DMS114 treated with DMSO at 0.1 percent for 48 hours (cell line): ENCODE measurements at regions not wholly inside any gene's neighbourhood (a gene's known extent, or its start where the extent isn't known, plus 50 kb on each side); places are given as distances from the start of the nearest gene placed in this dataset.
"Not testable (repeated sequence)": the region's sequence is repeated elsewhere in the genome, so short reads cannot be mapped to it uniquely, and the experiment has no call there.

Experiments used
- DNase-seq: peaks from one replicate; lab custom pipeline; 2025; ENCODE audit not compliant: unreplicated experiment; lab: John Stamatoyannopoulos, UW

DNA sequence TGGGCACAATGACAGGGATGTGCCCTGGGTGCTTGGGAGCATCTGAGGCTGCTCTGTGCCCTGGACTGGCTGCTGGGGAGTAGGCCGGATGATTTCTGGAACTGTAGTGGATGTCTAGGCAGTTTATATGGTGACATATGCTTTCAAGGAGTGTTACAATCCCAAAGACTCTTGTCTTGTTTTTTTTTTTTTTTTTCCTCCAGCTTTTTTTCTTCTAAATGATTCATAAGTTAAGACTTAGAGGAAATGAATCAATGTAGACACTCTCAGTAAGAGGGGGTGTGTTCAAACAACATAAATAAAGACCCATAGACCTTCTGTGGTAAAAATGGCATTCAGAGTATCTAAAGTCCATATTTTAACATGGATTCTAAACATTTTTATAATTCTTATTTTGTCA is 706.1 kb upstream of the GOLIM4 start:
- no peak for DNase-seq

DNA sequence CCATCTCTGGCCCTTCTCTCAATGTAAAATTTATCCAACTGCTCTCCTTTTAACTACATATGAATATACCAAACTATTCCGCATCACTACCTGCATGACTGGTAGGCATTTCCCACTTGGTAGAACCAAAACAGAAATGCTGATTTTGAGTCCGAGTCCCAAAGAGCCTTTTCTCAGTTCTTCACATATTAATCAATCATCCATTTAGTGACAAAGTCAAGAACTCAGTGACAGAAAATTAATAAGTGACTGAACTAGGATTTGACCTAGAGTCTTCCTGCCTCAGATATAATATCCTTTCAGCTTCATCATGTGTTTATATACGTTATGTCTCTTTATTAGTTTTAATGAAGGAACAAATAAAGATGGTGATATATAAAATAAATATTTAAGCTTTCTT is 700.6 kb upstream of the GOLIM4 start:
- no peak for DNase-seq

- no peak for DNase-seq
These were observed 698.7 kb upstream of the GOLIM4 start for GRCh38 chr3:168794427-168794826.

- no peak for DNase-seq
These were observed 686.5 kb upstream of the GOLIM4 start for GRCh38 chr3:168782193-168782592.

DNA sequence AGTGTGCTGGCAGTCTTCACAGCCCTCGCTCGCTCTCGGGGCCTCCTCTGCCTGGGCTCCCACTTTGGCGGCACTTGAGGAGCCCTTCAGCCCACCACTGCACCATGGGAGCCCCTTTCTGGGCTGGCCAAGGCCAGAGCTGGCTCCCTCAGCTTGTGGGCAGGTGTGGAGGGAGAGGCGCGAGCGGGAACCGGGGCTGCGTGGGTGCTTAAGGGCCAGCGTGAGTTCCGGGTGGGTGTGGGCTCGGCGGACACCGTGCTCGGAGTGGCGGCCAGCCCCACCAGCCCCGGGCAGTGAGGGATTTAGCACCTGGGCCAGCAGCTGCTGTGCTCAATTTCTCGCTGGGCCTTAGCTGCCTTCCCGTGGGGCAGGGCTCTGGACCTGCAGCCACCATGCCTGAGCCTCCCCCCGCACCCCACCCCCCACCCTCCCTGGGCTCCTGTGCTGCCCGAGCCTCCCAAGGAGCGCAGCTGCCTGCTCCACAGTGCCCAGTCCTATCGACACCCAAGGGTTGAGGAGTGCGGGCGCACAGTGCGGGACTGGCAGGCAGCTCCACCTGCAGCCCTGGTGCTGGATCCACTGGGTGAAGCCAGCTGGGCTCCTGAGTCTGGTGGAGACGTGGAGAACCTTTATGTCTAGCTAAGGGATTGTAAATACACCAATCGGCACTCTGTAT is 684.4 kb upstream of the GOLIM4 start:
- DNase-seq = not testable (repeated sequence)

DNA sequence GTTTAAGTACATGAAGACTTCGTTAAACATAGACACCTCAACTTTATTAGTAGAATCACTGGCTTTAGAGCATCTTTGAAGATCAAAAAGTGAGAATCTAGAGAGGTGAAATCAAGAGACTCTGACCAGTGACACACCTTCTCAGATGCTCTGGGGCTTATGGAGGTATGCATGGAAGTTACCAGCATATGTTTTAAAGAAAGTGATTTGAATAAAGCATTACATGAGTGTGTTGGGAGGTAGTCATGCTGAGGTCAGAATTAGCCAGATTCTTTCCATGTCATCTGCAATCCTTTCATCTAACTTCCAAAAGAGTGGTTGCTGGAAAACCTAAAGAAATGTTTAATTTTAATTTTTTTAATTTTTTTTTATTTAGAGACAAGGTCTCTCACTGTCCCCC is 658.0 kb upstream of the GOLIM4 start:
- no peak for DNase-seq

DNA sequence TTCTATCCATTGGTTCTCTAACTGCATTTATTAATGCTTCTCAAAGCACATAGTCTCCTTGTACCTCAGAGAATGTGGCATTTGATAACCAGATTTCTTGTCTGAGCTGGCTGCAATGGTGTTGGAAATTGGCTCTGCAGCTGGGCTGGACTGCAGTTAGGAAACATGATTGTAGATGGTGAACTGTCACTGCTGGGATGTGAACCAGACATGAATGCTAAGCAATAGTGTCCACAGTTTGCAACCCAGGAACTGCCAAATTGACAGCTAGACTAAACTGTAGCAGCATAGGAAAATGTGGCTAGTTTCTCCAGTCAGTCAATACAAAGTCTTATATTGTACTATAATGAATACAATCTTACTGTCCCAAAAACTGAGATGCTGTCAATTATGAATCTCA is 656.6 kb upstream of the GOLIM4 start:
- no peak for DNase-seq

DNA sequence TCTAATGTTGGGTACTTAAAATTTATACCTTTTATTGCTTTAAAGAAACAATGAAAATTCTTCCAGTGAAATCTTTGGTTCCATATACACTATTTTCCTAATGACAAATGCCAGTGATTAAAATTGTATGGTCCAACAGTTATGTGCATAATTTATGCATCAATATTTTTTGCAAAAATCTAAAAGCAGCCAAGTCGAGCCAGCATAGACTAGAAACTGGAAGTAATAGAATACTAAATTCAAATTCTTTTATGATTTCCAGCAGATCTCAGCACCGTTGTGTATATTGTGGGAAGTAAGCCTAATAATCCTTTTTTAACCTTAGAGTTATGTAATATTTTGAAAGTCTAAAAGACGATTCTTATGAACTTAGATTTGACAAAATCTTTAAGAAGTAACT is 652.0 kb upstream of the GOLIM4 start:
- no peak for DNase-seq

DNA sequence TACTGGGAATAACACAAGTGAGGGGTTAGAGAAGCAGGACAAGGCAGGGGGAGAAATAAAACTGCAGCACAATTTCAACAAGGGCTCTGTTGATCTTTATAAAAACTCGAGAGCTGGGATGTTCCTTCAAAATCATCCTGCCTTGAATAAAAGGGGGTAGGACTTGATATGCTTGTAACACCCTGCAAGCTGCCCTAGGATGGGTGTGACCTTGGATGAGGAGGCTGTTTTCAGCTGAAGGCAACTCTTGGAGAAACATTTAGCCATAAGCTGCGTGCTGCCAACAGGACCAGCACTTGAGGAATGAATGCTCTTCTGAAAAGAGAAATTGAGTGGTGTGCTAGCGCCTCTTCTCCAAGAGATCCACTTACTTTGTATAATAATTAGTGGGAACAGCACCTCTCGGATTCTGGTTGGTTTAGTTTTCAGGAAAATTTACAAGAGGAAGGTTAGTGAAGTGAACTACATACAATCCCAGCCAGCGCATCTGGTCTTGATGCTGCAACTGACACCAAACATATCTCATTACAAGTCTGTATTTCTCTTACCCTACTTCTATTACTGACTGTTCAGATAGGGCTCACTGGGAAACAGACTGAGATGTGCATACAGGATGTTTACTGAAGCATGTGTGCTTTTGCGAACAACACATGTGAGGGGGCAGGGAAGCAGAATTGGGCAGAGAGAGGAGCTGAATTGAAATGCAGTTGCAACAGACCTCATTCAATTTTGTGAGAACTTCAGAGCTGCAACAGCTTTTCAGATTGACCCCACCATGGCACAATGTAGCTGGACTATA is 643.0 kb upstream of the GOLIM4 start:
- no peak for DNase-seq

- DNase-seq = no peak
These were observed 640.5 kb upstream of the GOLIM4 start for GRCh38 chr3:168736202-168736601.

DNA sequence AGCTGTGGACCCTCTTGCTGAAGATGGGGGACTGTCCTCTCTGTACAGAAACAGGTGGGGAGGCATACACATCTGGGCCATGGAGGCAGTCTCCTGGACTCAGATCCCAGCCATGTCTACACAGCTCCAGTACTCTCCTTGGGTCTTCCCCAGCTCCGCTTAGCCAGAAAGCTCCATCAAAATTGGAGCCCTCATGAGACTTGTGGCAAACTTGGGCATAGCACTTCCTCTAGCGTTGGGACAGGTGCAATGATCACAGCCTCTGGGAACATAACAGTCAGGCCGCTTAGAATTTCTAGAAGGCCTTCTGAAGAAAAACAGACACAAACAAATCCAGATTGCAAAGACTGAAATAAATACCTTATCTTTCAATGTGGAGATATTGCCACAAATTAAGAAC is 634.3 kb upstream of the GOLIM4 start:
- no peak for DNase-seq

DNA sequence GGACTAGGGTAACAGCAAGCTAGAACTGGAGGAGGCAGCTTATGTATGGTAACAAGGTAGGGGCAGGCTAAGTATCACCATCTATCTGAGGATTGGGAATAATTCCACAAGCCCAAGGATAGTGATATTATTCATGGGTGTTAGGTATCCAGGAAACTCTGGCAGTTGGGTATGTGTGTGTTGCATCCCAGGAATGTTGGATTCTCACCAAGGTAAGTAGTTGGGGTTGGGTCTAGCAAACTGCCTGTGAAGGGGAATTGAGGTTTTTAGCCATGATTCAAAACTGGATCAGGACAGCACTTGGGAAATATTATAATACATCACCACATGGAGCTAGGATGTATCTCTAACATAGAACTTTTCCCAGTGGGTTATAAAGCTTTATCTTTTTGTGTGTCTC is 626.4 kb upstream of the GOLIM4 start:
- no peak for DNase-seq

GRCh38 chr3:168714609-168715240 is 619.0 kb upstream of the GOLIM4 start:
- no peak for DNase-seq

DNA sequence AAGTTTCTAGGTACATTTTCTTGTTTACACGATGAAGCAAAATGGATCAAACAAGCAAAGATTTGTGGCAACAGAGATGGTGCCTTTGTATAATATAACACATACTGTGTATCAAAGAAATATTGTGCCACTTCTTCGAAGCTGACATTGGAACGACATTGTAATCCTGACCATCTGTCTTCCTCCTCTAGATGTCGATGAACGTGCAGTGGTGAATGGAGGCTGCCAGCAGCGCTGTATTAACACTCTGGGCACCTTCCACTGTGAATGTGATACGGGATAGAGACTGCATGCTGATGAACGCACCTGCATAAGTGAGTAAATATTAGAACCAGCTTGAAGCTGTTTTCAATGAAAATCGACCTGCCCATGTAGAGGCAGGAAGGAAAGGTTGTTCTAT is 613.3 kb upstream of the GOLIM4 start:
- DNase-seq = no peak

DNA sequence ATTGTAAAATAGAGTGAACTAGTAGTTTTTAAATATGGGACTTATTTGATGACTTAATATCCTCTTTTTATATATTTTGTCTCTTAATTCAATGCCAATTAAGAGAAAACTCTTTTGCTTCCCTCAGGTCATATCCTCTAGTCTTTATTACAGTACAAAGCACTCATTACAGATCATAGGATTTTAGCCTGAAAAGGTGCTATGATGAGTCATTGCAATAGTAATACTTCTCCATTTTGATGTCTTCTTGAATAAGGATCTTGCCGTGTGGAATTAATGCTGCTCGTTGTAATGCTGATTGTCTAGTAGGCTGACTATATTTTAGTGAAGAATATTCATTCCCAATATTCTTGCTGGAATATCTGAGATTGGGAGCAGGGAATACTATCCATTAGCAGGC is 612.2 kb upstream of the GOLIM4 start:
- no peak for DNase-seq

GRCh38 chr3:168705412-168705811 is 609.7 kb upstream of the GOLIM4 start:
- no peak for DNase-seq

DNA sequence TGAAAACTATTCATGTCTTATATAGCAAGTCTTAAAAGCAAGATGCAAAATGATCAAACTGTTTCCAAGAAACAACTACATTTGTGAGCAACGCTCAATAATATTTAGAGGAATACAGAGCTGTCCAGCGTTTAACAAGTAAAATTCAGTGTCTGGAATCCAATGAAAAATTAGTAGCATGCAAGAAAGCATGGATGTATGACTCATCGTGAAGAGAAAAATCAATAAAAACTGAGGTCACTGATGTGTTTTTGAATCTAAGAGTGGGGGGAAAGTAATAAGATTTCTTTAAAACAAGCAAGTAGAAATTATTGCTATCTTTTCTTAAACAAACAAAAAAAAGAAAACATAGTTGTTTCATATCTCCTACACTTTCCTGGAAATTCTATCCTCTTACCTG is 600.3 kb upstream of the GOLIM4 start:
- DNase-seq = no peak

- no peak for DNase-seq
These were observed 598.1 kb upstream of the GOLIM4 start for GRCh38 chr3:168693870-168694269.

DNA sequence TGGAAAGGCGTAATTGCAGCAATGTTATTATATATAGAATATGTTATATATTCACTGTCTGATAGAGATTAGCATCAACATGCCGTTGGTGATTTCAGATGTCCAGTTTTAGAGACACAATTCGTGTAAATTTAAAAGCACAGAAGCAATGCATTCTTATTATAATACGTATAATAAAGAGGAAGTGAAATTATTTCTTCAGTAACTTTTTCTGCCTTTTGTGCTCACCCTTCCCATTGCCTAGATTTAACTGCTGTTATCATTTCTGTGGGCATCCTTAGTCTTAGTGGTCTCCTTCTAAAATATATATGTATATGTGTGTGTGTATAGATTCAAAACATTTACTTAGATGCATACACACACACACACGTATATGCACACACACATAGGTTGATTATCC is 592.5 kb upstream of the GOLIM4 start:
- DNase-seq = no peak

DNA sequence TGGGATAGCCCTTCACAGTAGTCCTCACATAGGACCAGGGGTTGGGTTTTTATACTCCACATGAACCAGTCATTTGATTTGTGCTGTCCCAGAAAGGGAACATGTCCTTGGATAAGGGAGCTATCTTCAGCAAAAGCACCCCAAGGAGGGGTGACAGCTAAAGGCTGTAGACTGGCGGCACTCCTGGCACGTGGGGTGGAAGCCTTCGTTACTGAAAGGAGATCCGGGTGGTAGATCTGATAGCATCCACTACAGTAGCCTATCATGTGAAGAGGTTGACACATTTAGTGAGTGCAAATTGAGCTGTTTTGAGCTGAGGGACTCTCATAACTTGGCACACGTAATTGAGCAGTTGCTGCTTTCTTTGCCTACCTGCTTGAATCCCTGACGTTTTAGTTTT is 588.8 kb upstream of the GOLIM4 start:
- no peak for DNase-seq

DNA sequence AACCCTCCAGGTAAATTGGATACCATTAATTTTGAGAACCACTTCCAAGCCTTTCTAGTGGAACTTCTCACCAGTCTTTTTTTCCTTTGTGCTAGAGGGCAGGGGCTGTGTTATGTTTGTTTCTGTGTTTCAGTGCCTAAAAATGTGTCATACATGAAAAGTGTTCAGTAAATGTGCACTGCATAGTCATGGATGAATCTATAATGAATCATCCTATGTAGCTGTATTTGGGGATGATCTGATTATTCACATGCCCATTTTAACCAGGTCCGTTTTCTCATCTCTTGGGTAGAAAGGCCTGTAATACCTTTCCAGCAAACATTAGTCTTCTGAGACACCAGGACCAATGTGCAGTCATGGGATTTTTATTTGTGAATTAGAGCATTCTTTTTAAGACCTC is 583.0 kb upstream of the GOLIM4 start:
- no peak for DNase-seq

- no peak for DNase-seq
These were observed 575.4 kb upstream of the GOLIM4 start for GRCh38 chr3:168671091-168671490.
